ENCODE measurements at regions not wholly inside any gene's neighbourhood (a gene's known extent, or its start where the extent isn't known, plus 50 kb on each side); places are given as distances from the start of the nearest gene placed in this dataset.
"Not testable (repeated sequence)": the region's sequence is repeated elsewhere in the genome, so short reads cannot be mapped to it uniquely, and the experiment has no call there.

DNA sequence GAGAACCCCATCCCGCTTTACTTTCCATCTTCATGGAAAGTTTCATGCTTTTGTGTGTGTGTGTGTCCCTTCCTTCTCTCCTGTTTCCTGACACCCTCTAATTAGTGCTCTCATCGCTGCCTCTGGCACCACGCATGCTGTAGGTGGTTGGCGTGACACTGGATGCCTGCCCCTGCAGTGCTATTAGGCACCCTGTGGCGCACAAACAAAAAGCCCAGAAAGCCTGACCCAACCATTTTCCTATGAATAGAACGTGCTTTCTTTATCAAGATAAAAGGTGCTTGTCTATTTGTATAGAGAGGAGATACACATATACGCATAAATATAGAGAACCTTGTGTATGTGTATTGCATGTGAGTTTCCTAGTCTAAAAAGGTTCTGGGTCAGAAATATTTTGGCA, 120.8 kb upstream of the CDCA7L start:
- Mint-ChIP-seq H3K36me3 (ENCODE audit: low read depth) (no peaks in the 10 kb centered on the region), H3K4me3 (ENCODE audit: low read depth) (no peak overlapping the region), H3K27ac (no peak overlapping the region), H3K9me3 (no peaks in the 10 kb centered on the region), H3K4me1 (ENCODE audit: low read depth) (no peaks in the 10 kb centered on the region), H3K27me3 (ENCODE audit: low read depth) (peaks cover 10% of the 10 kb centered on the region)
- DNase-seq (ENCODE audit: low spot score): no peak
- intact Hi-C loops (cut with micrococcal nuclease): no loop called here

DNA sequence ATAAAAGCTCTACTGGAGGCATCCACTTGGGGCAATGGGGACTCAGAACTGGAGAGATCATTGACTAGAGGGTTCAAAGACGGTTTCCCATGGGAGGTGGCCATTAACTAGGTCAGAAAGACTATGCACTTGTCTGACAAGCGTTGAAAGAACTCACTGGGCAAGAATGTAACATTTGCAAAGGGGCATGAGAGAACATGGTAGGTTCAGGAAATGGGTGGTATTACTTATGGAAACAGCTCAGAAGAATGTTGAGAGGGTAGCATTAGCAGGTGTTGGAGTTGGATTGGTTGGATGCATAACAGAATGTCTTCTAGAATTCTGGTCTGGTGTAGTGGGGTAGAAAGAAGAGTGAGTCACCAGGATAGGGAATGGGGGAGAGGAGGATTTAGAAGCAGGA, 119.1 kb upstream of the CDCA7L start:
- H3K36me3 Mint-ChIP-seq (ENCODE audit: low read depth): no peaks in the 10 kb centered on the region
- no peak overlapping the region for H3K27ac Mint-ChIP-seq
- no peaks in the 10 kb centered on the region for H3K4me1 Mint-ChIP-seq (ENCODE audit: low read depth)
- DNase-seq (ENCODE audit: low spot score): no peak
- no peaks in the 10 kb centered on the region for H3K9me3 Mint-ChIP-seq
- peaks cover 10% of the 10 kb centered on the region for H3K27me3 Mint-ChIP-seq (ENCODE audit: low read depth)
- no peak overlapping the region for H3K4me3 Mint-ChIP-seq (ENCODE audit: low read depth)
- intact Hi-C loops (cut with micrococcal nuclease): no loop called here

DNA sequence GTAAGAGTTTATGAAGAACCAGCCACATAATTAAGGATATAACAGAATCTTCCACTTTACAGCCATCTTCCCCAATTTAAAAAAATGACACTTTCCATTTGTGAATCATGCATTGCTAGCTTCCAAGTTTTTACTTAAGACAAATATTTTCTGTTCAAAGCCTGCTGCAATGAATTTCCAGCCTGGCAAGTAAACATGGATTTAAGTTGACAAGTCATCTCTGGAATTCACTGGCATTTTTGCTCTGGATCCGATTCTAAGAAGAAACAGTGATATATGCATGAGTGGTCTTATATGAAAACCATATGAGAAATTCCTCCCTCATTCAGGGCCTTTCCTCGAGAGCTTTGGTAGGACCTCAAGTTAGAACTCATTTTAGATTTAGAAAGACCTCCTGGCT, 116.1 kb upstream of the CDCA7L start:
- no peak for DNase-seq (ENCODE audit: low spot score)
- Mint-ChIP-seq H3K9me3 (no peaks in the 10 kb centered on the region), H3K27me3 (ENCODE audit: low read depth) (peaks cover 3% of the 10 kb centered on the region), H3K36me3 (ENCODE audit: low read depth) (no peaks in the 10 kb centered on the region), H3K4me1 (ENCODE audit: low read depth) (no peaks in the 10 kb centered on the region), H3K27ac (no peak overlapping the region), H3K4me3 (ENCODE audit: low read depth) (no peak overlapping the region)
- intact Hi-C loops (cut with micrococcal nuclease): no loop called here

GRCh38 chr7:22060863-22061262, 115.2 kb upstream of the CDCA7L start:
- Mint-ChIP-seq H3K9me3 (no peaks in the 10 kb centered on the region), H3K4me3 (ENCODE audit: low read depth) (no peak overlapping the region), H3K4me1 (ENCODE audit: low read depth) (no peaks in the 10 kb centered on the region), H3K27ac (no peak overlapping the region), H3K36me3 (ENCODE audit: low read depth) (no peaks in the 10 kb centered on the region), H3K27me3 (ENCODE audit: low read depth) (peaks cover 3% of the 10 kb centered on the region)
- DNase-seq (ENCODE audit: low spot score): no peak
- intact Hi-C loops (cut with micrococcal nuclease): no loop called here

DNA sequence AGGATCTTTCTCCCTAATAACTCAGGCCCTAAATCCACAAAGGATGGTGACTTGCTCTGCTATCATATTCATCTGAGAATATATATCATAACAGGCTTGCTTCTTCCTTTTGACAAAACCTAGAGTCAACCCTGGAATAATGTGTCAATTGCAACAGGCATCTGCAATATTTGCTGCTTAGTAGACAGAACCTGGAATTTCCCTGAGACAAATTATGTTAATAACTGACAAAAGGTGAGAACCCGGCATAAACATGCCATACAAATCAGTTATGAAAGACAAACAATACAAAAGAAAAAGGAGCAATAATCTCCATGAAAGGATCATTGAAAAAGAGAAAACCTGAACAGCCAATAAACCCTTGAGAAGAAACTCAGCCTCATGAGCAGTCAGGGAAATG, 114.5 kb upstream of the CDCA7L start:
- intact Hi-C loops (cut with micrococcal nuclease): no loop called here
- Mint-ChIP-seq H3K36me3 (ENCODE audit: low read depth) (no peaks in the 10 kb centered on the region), H3K27ac (no peak overlapping the region), H3K27me3 (ENCODE audit: low read depth) (peaks cover 5% of the 10 kb centered on the region), H3K4me1 (ENCODE audit: low read depth) (no peaks in the 10 kb centered on the region), H3K9me3 (no peaks in the 10 kb centered on the region), H3K4me3 (ENCODE audit: low read depth) (no peak overlapping the region)
- no peak for DNase-seq (ENCODE audit: low spot score)

DNA sequence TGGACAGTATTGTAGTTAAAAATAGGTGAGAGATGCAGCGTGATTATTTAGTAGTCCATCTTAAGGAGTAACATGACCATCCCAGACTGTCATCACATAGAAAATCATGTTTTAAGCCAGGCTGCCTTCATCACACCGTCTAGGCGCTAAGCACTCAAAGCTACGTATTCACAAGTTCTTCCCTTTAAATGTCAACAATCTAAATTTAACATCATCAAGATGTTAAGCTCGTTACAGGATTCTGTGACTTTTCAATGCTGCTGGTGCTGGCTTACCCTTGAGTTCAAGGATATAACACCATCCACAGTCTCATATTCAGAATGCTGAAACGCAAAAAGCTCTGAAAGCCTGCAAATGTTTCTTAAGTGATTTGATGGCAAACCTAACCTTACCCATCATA, 109.5 kb upstream of the CDCA7L start:
- Mint-ChIP-seq H3K9me3 (no peaks in the 10 kb centered on the region), H3K27me3 (ENCODE audit: low read depth) (peaks cover 9% of the 10 kb centered on the region), H3K4me3 (ENCODE audit: low read depth) (no peak overlapping the region), H3K4me1 (ENCODE audit: low read depth) (no peaks in the 10 kb centered on the region), H3K36me3 (ENCODE audit: low read depth) (no peaks in the 10 kb centered on the region), H3K27ac (no peak overlapping the region)
- DNase-seq (ENCODE audit: low spot score): no peak
- intact Hi-C loops (cut with micrococcal nuclease): no loop called here

DNA sequence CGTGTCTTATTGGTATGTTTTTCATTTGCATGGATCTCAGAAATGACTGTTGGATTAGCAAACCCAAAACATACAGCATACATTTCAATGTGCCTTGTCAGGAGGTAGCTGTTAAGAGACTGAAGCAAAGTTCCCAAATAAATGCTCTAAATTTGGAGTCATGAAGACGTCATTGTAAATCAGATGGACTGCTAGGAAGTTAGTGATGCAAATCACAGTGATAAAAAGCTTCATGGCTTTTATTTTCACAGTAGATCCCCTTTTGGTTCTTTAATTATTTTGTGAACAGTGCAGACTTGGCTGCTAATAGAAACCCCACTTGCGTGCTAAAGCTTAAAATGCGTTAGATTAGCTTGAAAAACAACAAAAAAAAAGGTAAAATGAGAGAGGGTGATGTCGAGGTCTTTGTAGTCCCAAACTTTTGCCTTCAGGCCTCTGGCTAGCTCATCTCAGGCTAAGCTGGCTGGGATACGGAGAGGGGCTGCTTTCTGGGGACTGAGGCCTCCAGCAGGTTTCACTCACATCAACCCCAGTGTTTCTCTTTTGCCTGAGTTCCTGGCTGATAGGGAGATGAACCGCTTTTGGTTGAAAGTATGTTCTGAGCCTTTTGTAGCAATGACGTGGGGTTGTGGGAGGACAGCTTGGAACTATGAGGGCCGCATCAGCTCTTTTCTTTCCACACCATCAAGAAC, 107.1 kb upstream of the CDCA7L start:
- Mint-ChIP-seq H3K9me3 (no peaks in the 10 kb centered on the region), H3K27me3 (ENCODE audit: low read depth) (peaks cover 9% of the 10 kb centered on the region), H3K27ac (no peak overlapping the region), H3K4me1 (ENCODE audit: low read depth) (no peaks in the 10 kb centered on the region), H3K36me3 (ENCODE audit: low read depth) (no peaks in the 10 kb centered on the region), H3K4me3 (ENCODE audit: low read depth) (no peak overlapping the region)
- DNase-seq (ENCODE audit: low spot score): no peak
- intact Hi-C loops (cut with micrococcal nuclease): no loop called here

GRCh38 chr7:22051886-22052673, 106.4 kb upstream of the CDCA7L start:
- Mint-ChIP-seq H3K9me3 (no peaks in the 10 kb centered on the region), H3K36me3 (ENCODE audit: low read depth) (no peaks in the 10 kb centered on the region), H3K27me3 (ENCODE audit: low read depth) (peaks cover 9% of the 10 kb centered on the region), H3K27ac (no peak overlapping the region), H3K4me1 (ENCODE audit: low read depth) (no peaks in the 10 kb centered on the region), H3K4me3 (ENCODE audit: low read depth) (no peak overlapping the region)
- intact Hi-C loops (cut with micrococcal nuclease): no loop called here
- DNase-seq (ENCODE audit: low spot score): no peak

DNA sequence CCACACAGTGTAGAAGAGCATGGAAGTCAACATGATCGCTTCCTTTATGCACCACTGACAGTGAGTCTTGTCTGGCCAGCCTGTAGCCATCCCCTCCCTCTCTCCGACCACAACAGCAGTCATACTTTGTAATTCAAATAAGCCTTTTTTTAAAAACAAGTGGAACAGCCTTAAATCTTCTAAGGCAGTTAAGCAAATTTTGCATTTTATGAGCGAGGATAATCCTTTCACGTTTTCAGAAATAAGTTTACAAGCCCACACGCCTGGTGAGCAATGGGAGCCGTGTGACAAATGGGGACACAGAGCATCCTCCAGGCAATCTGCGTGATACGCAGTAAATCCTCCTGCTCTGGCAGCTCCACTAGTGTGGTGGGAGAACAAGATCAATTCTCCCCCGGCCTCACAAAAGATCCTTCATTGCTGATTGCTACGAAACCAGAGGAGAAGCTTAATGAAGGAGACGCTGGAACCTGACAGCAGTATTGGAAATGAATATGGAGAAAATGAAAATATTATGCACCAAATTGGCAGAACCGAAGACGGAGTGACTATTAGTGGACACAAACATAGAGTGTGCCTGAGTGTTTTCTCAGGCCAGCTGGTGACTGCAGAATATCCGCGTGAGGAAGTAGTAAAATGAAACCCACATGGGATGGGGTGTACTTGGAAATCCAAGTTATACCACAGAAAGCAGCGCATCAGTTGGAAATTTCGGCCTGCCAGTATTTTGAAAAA, 104.2 kb upstream of the CDCA7L start:
- Mint-ChIP-seq H3K27me3 (ENCODE audit: low read depth) (peaks cover 7% of the 10 kb centered on the region), H3K27ac (no peak overlapping the region), H3K9me3 (no peaks in the 10 kb centered on the region), H3K36me3 (ENCODE audit: low read depth) (no peaks in the 10 kb centered on the region), H3K4me3 (ENCODE audit: low read depth) (no peak overlapping the region), H3K4me1 (ENCODE audit: low read depth) (no peaks in the 10 kb centered on the region)
- intact Hi-C loops (cut with micrococcal nuclease): no loop called here
- DNase-seq (ENCODE audit: low spot score): no peak

DNA sequence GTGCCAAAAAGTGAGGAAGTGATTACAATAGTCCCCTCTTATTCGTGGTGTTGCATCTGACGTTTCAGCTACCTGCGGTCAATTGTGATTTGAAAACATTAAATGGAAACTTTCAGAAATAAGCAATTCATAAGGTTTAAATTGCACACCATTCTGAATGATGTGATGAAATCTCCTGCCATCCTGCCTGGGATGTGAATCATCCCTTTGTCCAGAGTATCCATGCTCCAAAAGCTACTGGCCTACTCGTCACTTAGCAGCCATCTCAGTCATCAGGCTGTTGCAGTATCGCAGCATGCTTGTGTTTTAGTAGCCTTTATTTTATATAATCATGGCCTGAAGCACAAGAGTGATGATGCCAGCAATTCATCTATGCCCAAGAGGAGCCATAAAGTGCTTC, 97.7 kb upstream of the CDCA7L start:
- Mint-ChIP-seq H3K27ac (no peak overlapping the region), H3K36me3 (ENCODE audit: low read depth) (no peaks in the 10 kb centered on the region), H3K27me3 (ENCODE audit: low read depth) (peaks cover 7% of the 10 kb centered on the region), H3K4me1 (ENCODE audit: low read depth) (no peaks in the 10 kb centered on the region), H3K9me3 (no peaks in the 10 kb centered on the region), H3K4me3 (ENCODE audit: low read depth) (no peak overlapping the region)
- no peak for DNase-seq (ENCODE audit: low spot score)
- intact Hi-C loops (cut with micrococcal nuclease): no loop called here

DNA sequence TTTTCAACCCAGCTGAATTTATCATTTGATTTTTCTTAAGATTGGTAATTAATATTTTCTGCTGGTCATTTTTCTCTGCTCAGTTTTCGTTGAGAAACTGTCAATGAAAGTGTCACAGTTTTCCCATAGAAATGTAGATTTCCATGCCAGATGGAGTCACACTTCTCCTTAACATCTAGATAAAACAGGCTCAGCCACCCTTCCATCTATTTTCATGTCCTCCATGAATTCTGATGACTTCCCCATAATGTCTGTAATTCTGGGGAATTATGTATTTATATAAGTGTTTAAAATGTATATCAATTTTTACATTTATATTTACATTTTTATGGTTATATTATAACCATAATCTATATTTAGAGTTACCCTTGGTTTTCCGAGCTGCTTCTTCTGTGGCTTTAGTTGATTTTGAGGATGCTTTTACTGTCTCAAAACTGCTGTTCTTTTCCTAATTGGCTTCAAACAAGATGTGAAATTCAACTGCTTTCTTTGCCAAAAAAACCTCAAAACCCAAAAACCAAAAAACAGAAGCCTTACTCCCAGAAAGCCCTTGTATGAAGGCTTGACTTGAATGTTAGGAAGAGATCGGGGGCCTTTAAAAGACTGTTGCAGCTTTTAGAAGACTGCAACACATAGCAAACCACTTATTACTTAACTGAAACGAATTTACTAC, 95.4 kb upstream of the CDCA7L start:
- Mint-ChIP-seq H3K27me3 (ENCODE audit: low read depth) (peaks cover 9% of the 10 kb centered on the region), H3K9me3 (no peaks in the 10 kb centered on the region), H3K4me3 (ENCODE audit: low read depth) (no peak overlapping the region), H3K36me3 (ENCODE audit: low read depth) (no peaks in the 10 kb centered on the region), H3K27ac (no peak overlapping the region), H3K4me1 (ENCODE audit: low read depth) (no peaks in the 10 kb centered on the region)
- intact Hi-C loops (cut with micrococcal nuclease): no loop called here
- DNase-seq (ENCODE audit: low spot score): no peak

GRCh38 chr7:22039670-22040069, 94.0 kb upstream of the CDCA7L start:
- Mint-ChIP-seq H3K9me3 (no peaks in the 10 kb centered on the region), H3K4me3 (ENCODE audit: low read depth) (no peak overlapping the region), H3K27me3 (ENCODE audit: low read depth) (peaks cover 9% of the 10 kb centered on the region), H3K27ac (no peak overlapping the region), H3K36me3 (ENCODE audit: low read depth) (no peaks in the 10 kb centered on the region), H3K4me1 (ENCODE audit: low read depth) (no peaks in the 10 kb centered on the region)
- no peak for DNase-seq (ENCODE audit: low spot score)
- intact Hi-C loops (cut with micrococcal nuclease): no loop called here

DNA sequence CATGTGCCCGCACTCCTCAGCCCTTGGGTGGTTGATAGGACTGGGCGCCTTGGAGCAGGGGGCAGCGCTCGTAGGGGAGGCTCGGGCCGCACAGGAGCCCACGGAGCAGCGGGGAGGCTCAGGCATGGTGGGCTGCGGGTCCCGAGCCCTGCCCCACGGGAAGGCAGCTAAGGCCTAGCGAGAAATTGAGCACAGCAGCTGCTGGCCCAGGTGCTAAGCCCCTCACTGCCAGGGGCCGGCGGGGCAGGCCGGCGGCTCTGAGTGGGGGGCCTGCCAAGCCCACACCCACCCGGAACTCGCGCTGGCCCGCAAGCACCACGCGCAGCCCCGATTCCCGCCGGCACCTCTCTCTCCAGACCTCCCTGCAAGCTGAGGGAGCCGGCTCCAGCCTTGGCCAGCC, 86.7 kb upstream of the CDCA7L start:
- H3K9me3 Mint-ChIP-seq; intact Hi-C loops (cut with micrococcal nuclease); H3K4me3 Mint-ChIP-seq (ENCODE audit: low read depth); H3K27me3 Mint-ChIP-seq (ENCODE audit: low read depth); H3K27ac Mint-ChIP-seq; H3K36me3 Mint-ChIP-seq (ENCODE audit: low read depth); H3K4me1 Mint-ChIP-seq (ENCODE audit: low read depth); DNase-seq (ENCODE audit: low spot score): not testable (repeated sequence)

Measured in activated T-helper 2 cell treated with anti-CD3 and anti-CD28 coated beads, Interferon-gamma antibody, Interleukin-2, Interleukin-4, amounts not matched to agents 10 μg/mL and 5 μg/mL and 100 μg/mL, durations not matched to agents 14 hours and 24 hours and 36 hours (primary cell).